ENCODE measurements at regions not wholly inside any gene's neighbourhood (a gene's known extent, or its start where the extent isn't known, plus 50 kb on each side); places are given as distances from the start of the nearest gene placed in this dataset.

- no peak overlapping the region for H3K4me2 ChIP-seq (ENCODE audit: low read depth, low read length, poor library complexity, severe bottlenecking)
Measured at GRCh38 chr4:147325571-147325981, 155.3 kb upstream of the EDNRA start.

DNA sequence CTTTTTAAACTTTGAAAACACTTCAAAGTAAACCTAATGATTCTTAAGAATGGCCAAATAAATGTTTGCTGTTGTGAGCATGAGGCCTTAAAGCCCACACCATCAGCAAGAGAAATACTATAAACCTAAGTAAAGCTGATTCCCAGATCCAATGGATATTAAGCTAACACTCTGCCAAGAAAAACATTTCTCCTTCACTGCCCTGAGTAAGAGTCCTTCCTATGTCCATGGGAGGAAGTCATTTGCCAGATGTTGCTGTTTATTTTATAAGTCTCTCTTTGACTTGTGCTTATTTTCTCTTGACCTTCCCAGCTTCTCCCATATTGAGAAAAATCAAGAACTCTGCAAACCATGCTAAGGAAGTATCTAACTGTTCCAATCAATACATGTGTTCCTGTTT, 154.3 kb upstream of the EDNRA start:
- H3K79me2 ChIP-seq (ENCODE audit: insufficient read depth, low read length): no peaks in the 10 kb centered on the region
- no peaks in the 10 kb centered on the region for H3F3A ChIP-seq (ENCODE audit: low read depth)
- no peak for TF ChIP-seq EZH2phosphoT487 (IDR thresholded peaks at IDR 0.05; ENCODE audit: borderline replicate concordance)
- TF ChIP-seq, protein P1, sequence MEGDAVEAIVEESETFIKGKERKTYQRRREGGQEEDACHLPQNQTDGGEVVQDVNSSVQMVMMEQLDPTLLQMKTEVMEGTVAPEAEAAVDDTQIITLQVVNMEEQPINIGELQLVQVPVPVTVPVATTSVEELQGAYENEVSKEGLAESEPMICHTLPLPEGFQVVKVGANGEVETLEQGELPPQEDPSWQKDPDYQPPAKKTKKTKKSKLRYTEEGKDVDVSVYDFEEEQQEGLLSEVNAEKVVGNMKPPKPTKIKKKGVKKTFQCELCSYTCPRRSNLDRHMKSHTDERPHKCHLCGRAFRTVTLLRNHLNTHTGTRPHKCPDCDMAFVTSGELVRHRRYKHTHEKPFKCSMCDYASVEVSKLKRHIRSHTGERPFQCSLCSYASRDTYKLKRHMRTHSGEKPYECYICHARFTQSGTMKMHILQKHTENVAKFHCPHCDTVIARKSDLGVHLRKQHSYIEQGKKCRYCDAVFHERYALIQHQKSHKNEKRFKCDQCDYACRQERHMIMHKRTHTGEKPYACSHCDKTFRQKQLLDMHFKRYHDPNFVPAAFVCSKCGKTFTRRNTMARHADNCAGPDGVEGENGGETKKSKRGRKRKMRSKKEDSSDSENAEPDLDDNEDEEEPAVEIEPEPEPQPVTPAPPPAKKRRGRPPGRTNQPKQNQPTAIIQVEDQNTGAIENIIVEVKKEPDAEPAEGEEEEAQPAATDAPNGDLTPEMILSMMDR (conservative IDR thresholded peaks at IDR 0.05; ENCODE audit: low read length): no peak
- H3K27me3 ChIP-seq (ENCODE audit: insufficient read depth, low read length, poor library complexity, severe bottlenecking): no peaks in the 10 kb centered on the region
- no peak overlapping the region for H2AFZ ChIP-seq (ENCODE audit: low read length)
- no peaks in the 10 kb centered on the region for H3K9me2 ChIP-seq (replicated peaks; ENCODE audit: low read depth, low read length)
- H3K4me1 ChIP-seq (ENCODE audit: insufficient read depth, low read length, poor library complexity, severe bottlenecking): no peaks in the 10 kb centered on the region
- H4K20me1 ChIP-seq (ENCODE audit: insufficient read depth, low read length, poor library complexity, severe bottlenecking): no peaks in the 10 kb centered on the region
- no peaks in the 10 kb centered on the region for H3K36me3 ChIP-seq (ENCODE audit: insufficient read depth, low read length)
- no peak overlapping the region for H3K4me3 ChIP-seq (ENCODE audit: low read length, poor library complexity, severe bottlenecking)
- no peaks in the 10 kb centered on the region for H3K9me3 ChIP-seq (ENCODE audit: insufficient read depth, low read depth, low read length)
- no peak overlapping the region for H3K4me2 ChIP-seq (ENCODE audit: low read depth, low read length, poor library complexity, severe bottlenecking)
- no peak overlapping the region for H3K9ac ChIP-seq (ENCODE audit: low read depth, low read length, poor library complexity, severe bottlenecking)

More at GRCh38 chr4:147325571-147325981, 155.3 kb upstream of the EDNRA start:
- Histone ChIP-seq H3F3A (ENCODE audit: low read depth) (no peaks in the 10 kb centered on the region), H2AFZ (ENCODE audit: low read length) (no peak overlapping the region), H3K36me3 (ENCODE audit: insufficient read depth, low read length) (no peaks in the 10 kb centered on the region), H4K20me1 (ENCODE audit: insufficient read depth, low read length, poor library complexity, severe bottlenecking) (no peaks in the 10 kb centered on the region), H3K9ac (ENCODE audit: low read depth, low read length, poor library complexity, severe bottlenecking) (no peak overlapping the region), H3K79me2 (ENCODE audit: insufficient read depth, low read length) (no peaks in the 10 kb centered on the region), H3K9me3 (ENCODE audit: insufficient read depth, low read depth, low read length) (no peaks in the 10 kb centered on the region), H3K27me3 (ENCODE audit: insufficient read depth, low read length, poor library complexity, severe bottlenecking) (no peaks in the 10 kb centered on the region), H3K9me2 (replicated peaks; ENCODE audit: low read depth, low read length) (no peaks in the 10 kb centered on the region), H3K4me1 (ENCODE audit: insufficient read depth, low read length, poor library complexity, severe bottlenecking) (no peaks in the 10 kb centered on the region), H3K4me3 (ENCODE audit: low read length, poor library complexity, severe bottlenecking) (no peak overlapping the region)
- TF ChIP-seq EZH2phosphoT487 (IDR thresholded peaks at IDR 0.05; ENCODE audit: borderline replicate concordance): no peak
- TF ChIP-seq, protein P1 (conservative IDR thresholded peaks at IDR 0.05; ENCODE audit: low read length): no peak

DNA sequence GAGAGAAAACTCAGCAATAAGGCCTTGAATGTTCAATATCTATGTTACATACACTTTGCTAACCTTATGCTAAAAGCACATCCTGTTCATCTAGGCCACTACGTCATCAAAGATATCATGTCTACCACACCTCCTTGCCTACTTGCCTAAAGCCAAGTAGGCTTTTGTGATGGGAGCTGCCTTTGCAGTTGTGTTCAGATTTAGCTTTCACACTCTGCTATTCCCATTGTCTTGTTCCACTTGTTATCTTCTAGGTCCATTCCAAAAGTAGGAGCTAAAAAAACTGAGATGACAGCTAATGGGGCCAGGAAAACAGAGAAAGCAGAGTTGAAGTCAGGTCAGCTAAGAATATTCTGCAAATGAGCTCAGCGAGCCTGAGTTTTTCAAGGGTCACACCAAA, 153.6 kb upstream of the EDNRA start:
- Histone ChIP-seq H3K27me3 (ENCODE audit: insufficient read depth, low read length, poor library complexity, severe bottlenecking) (no peaks in the 10 kb centered on the region), H3K4me2 (ENCODE audit: low read depth, low read length, poor library complexity, severe bottlenecking) (no peak overlapping the region), H3K36me3 (ENCODE audit: insufficient read depth, low read length) (no peaks in the 10 kb centered on the region), H2AFZ (ENCODE audit: low read length) (no peak overlapping the region), H3K9me2 (replicated peaks; ENCODE audit: low read depth, low read length) (no peaks in the 10 kb centered on the region), H4K20me1 (ENCODE audit: insufficient read depth, low read length, poor library complexity, severe bottlenecking) (no peaks in the 10 kb centered on the region), H3K4me1 (ENCODE audit: insufficient read depth, low read length, poor library complexity, severe bottlenecking) (no peaks in the 10 kb centered on the region), H3K4me3 (ENCODE audit: low read length, poor library complexity, severe bottlenecking) (no peak overlapping the region), H3K9ac (ENCODE audit: low read depth, low read length, poor library complexity, severe bottlenecking) (no peak overlapping the region), H3F3A (ENCODE audit: low read depth) (no peaks in the 10 kb centered on the region), H3K9me3 (ENCODE audit: insufficient read depth, low read depth, low read length) (no peaks in the 10 kb centered on the region), H3K79me2 (ENCODE audit: insufficient read depth, low read length) (no peaks in the 10 kb centered on the region)
- TF ChIP-seq EZH2phosphoT487 (IDR thresholded peaks at IDR 0.05; ENCODE audit: borderline replicate concordance): no peak
- TF ChIP-seq, protein P1 (conservative IDR thresholded peaks at IDR 0.05; ENCODE audit: low read length): no peak

All from Loucy (cell line).